GM18858 (cell line): ENCODE measurements at regions not wholly inside any gene's neighbourhood (a gene's known extent, or its start where the extent isn't known, plus 50 kb on each side); places are given as distances from the start of the nearest gene placed in this dataset.

Source experiments
- ATAC-seq: cut with Tn5 transposase; IDR thresholded peaks from one replicate; pipeline ENCODE4 v1.9.1; 2021; ENCODE audit not compliant: unreplicated experiment

DNA sequence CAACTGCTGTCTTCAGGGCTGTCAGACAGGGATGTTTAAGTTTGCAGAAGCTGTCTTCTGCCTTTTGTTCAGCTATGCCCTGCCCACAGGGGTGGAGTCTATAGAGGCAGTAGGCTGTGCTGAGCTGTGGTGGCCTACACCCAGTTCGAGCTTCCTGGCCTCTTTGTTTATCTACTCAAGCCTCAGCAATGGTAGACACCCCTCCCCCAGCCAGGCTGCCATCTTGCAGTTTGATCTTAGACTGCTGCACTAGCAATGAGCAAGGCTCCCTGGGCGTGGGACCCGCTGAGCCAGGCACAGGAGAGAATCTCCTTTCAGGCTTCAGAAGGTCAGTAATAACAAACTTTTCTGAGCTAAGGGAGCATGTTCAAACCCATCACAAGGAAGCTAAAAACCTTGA, 545.3 kb downstream of the TLE4 start:
- ATAC-seq, result no peak

GRCh38 chr9:80114241-80114640, 542.5 kb downstream of the TLE4 start:
- ATAC-seq, result no peak

DNA sequence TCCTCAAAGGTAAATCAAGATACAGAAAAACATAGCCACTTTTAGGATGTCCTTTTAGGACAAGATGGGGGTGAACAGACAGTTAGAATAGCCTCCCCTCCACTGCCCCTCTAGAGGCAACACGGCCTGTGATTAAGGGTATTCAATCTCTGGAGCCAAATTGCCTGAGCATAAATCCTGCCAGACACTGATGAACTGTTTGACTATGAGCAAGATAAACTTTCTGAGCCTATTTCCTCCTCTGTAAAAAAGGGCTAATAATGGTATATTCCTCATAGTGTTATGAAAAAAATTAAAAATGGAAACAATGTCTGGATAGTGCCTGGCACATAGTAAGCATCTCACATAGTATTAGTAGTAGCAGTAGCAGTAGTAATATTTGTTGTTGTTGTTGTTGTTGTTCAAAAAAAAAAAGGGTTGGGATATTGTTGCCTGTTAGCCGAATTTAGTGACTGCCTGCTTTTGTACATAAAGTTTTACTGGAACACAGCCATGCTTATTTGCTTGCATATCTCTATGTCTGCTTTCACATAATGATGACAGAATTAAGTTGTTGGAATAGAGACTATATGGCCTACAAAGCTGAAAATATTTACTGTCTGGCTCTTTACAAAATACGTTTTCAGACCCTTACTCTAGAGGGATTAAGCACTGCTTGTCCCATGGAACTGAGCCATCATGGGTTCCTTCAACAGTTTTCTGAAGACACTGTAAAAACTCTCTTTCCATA, 536.3 kb downstream of the TLE4 start:
- ATAC-seq, result no peak

DNA sequence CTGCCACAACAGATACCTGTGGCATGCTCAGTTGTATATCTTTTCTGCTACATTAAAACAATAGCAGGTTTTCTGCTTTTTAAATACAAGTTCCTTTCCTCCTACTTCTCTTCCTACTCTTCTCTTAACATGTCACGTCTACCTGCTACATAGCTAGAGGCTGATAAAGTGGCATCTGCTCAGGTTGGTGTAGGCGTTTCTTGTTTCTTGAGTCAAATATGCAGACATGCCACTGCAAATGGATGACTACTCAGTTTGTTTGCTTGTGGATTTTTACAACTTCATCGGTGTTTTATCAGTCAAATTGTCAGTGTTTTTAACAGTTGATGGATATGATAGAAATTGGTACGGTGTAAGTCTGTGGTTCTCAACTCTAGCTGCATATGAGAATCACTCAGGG, 525.7 kb downstream of the TLE4 start:
- no peak for ATAC-seq

GRCh38 chr9:80094176-80094771, 522.5 kb downstream of the TLE4 start:
- ATAC-seq, result peak; percentile 59

- ATAC-seq, result no peak
Observed at GRCh38 chr9:80093695-80094094, 521.9 kb downstream of the TLE4 start.

DNA sequence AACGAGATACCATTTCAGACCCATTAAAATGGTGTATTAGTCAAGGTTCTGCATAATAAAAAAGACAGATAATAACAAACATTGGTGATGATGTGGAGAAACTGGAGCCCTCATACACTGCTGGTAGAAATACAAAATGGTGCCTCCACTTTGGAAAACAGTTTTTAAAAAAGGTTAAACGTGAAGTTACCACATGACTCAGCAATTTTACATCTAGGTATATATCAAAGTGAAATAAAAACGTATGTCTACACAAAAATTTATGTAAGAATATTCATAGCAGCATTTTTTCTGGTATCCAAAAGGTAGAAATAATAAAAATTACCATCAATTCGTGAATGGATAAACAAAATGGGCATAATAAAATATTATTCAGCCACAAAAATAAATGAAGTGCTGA, 519.8 kb downstream of the TLE4 start:
- ATAC-seq, result no peak

GRCh38 chr9:80090317-80090716, 518.6 kb downstream of the TLE4 start:
- no peak for ATAC-seq

DNA sequence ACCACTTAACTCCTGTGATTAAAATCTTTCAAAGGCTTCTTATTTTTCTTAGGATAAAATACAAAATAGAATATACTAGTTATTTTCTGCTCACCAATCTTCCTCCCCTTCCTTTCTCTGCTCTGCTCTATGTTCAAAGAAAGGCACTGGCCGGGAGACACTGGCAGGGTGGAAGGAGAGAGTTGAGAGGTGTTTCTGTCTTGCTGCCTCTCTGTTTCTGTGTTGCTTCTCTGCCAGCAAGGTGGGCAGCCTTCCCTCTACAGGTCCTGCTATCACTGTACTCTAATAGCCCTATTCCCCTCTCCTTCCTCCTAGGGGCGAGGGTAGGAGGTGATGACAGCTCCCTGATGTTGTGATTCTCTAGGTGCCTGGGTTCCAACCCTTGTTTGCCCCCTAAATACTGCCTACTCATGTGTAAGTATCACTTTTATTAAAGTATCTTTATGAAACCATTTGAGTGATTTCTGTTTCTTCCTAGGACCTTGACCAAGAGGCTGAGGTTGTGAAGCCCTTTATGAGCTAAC, 515.1 kb downstream of the TLE4 start:
- no peak for ATAC-seq

DNA sequence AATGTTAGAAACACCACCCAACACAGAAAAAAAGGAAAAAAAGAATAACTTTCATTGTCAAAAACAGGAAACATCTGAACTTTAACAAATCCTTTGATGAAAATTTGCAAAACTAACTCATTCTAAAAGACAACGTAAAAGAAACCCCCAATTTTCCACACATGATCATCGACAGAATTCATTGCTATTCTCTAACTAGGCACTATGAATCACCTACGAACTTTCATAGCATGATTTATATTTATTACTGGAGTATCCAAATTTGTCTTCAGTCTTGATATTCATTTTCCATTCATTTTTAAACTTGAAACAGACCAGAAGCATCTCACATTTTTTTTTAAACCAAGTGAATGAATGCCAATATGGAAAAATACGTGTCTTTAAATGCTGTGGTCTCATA, 514.6 kb downstream of the TLE4 start:
- ATAC-seq, result no peak

- no peak for ATAC-seq
Observed at GRCh38 chr9:80085668-80086067, 513.9 kb downstream of the TLE4 start.

DNA sequence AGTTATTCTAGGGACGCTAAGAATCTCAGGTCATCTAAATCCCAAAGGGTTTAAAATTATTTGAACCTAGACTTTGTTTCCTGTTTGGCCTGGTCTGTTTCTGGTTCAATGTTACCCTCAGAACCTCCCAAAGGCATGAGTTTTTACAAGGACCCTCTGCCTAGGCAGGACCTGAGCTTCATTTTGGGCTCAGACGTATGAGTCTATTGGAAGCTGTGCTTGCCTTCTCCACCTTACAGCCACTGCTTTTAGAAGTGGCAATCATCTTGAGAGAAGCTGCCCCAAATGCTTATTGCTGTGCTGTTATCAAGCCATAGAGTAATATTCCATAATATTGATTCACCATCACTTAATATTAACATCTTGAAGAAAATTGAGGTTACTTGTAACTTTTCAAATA, 510.4 kb downstream of the TLE4 start:
- ATAC-seq, result no peak

DNA sequence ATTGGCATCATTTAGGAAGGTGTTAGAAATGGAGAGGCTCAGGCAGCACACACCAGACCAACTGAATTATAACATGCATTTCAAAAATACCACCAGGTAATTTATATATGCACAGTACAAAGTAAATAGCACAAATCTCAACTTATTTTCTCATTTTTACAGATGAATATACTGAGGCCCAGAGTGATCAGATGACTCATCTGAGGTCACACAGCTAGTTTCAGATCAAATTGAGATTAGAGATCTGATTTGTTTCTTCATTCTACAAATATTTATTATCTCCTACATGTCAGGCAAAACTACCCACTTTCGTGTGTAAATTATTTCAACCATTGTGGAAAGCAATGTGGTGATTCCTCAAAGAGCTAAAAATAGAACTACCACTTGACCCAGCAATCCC, 507.1 kb downstream of the TLE4 start:
- ATAC-seq, result no peak

DNA sequence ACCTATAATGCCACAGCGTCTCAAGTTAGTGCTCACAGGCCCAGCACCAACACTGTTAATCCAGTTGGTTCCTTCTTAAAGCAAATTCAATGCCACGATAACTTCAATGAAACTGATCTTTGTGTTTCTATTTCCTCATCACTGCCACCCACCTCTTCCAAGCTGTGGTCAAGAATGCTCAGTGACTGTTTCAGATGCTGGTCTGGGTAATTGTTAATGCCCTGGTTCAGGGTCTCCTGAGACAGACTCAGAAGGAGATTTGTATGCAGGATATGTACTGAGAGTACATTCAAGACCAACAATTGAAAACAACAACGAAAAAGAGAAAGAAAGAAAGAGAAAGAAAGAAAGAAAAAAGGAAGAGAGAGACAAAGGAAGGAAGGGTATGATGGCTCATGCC, 505.3 kb downstream of the TLE4 start:
- peak; percentile 54 for ATAC-seq

DNA sequence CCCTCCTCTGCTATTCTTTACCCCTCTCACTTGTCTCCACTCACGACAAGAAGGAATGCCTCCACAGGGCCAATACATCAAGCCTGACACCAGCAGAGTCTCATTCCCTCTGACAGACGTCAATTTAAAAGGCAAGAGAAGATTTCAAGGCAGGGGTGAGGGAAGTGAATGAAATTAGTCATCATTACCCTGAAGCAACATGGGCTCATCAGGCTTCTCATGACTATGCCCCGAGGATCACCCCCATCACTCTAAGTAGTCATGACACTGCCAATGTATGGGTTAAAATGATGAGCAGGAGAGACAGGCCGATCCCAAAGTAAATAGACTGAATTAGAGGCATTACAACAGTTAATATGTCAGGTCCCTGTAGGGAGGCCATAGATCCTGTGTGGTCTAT, 504.4 kb downstream of the TLE4 start:
- no peak for ATAC-seq

DNA sequence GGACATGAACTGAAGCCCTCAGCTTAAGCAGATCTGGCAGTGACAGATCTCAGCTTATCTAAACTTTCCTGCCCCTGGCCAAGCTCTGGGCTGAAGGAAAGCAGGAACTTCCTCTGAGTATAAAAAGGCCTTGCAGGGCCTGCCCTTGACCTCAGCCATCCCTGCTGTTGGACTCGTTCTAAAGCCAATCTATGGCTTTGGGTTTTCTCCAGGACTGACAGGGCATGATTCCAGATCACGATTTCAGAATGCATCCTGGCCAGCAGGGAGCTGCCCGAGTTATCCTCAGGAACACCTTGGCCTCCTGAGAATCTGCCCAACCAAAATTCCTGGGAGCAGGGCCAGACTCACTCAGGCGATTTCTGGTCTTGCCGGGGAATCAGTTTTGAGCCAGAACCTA, 502.7 kb downstream of the TLE4 start:
- ATAC-seq, result no peak

DNA sequence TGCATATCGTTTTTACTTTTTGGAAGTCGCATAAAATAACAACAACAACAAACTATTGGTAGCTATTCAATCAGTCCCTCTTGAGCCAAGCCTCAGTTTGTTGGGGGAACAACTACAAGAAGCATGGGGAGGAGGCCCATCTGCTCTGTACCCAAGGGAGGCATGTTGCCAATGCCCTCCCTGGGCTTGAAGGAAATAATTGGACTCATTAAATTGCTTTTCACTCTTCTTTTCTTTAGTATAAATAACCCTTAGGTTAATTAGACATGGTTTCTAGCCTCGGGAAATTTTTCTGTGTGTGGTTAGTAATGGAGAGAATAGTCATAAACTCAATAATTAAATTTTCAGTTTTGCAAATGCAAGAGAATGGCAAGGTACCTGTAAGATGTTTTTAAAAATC, 500.7 kb downstream of the TLE4 start:
- no peak for ATAC-seq

- ATAC-seq, result no peak
Observed at GRCh38 chr9:80070071-80070742, 498.4 kb downstream of the TLE4 start.

DNA sequence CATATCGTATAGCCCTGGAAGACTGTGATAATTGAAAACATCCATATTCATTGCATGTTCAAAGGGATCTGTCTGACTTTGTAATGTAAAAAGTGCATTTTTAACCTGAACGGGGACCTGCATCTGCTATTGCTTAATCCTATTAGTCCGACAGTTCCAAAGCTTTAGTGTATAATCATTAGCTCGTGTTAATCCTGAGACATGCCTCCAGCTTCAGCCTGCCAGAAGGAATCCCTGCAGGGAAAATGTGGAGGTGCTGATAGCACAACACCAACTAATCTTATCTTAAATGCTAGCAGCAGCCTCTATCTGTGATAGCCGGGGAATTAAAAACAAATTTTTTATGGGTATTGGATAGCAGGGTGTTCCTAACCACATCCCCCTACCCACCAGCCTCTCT, 495.2 kb downstream of the TLE4 start:
- ATAC-seq, result no peak

- ATAC-seq, result no peak
Observed at GRCh38 chr9:80062567-80062966, 490.8 kb downstream of the TLE4 start.

DNA sequence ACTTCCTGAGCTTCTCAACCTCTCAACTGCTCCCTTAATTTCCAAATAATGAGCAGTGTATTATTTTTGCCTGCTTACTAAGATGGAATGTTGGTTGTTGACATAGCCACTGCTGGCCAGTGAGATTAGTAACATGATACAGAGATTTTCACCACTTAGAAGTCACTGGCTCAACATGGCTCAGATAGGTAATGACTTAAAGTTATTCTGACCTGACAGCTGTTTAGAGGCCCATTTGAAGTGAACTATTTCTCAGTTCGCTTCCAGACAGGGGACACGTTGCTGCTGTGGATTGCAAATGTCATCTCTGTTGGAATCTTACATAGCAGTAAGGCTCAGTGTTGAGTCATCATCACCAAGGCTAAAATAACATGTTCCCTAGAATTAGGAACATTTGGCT, 490.2 kb downstream of the TLE4 start:
- no peak for ATAC-seq

DNA sequence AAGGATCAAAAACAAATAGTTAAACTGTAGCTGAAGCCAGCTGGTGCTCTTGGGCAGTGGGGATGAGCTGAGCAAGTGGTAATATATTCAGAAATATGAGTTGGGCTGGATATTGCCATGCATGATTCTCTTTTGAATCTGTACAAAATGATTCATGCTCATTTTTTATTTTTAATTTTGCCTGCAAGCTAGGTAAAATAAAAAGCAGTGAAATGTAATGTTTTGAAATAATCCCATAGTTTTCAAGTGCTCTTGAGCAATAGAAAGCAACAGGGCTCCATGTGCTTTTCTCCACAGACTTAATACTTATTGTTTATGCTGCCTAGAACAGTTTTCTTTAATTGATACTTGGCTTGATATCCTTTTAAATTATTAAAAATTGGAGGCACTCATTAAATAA, 489.3 kb downstream of the TLE4 start:
- ATAC-seq, result no peak
